Type B pancreatic cell (in vitro differentiated cells): ENCODE measurements at regions not wholly inside any gene's neighbourhood (a gene's known extent, or its start where the extent isn't known, plus 50 kb on each side); places are given as distances from the start of the nearest gene placed in this dataset.

Source experiments
- DNase-seq: peaks from one replicate; pipeline ENCODE4 v3.0.0; 2021; ENCODE audit warnings: mixed read lengths; ENCODE audit not compliant: unreplicated experiment; ENCODE audit errors: extremely low spot score
- H3K27ac Mint-ChIP-seq: 2 replicates; pipeline ENCODE4 v1.8.0; 2021; ENCODE audit warnings: mild to moderate bottlenecking, mixed read lengths
- H3K27me3 Mint-ChIP-seq: 2 replicates; pipeline ENCODE4 v1.8.0; 2021; ENCODE audit warnings: mixed read lengths
- H3K36me3 Mint-ChIP-seq: 2 replicates; pipeline ENCODE4 v1.8.0; 2021; ENCODE audit warnings: mixed read lengths
- H3K4me1 Mint-ChIP-seq: one replicate; pipeline ENCODE4 v1.8.0; 2021; ENCODE audit warnings: mixed read lengths; ENCODE audit not compliant: unreplicated experiment
- H3K4me3 Mint-ChIP-seq: 2 replicates; pipeline ENCODE4 v1.8.0; 2021; ENCODE audit warnings: mild to moderate bottlenecking, mixed read lengths
- H3K9me3 Mint-ChIP-seq: 2 replicates; pipeline ENCODE4 v1.8.0; 2021; ENCODE audit warnings: mixed read lengths
- CTCF ChIP-seq: fragments of 200-600 bp; sonication (generic); conservative IDR thresholded peaks from 2 replicates; pipeline ENCODE4 v1.5.0; 2021; ENCODE audit warnings: antibody characterized with exemption, mild to moderate bottlenecking

- Mint-ChIP-seq H3K36me3 (no peaks in the 10 kb centered on the region), H3K27ac (no peak overlapping the region), H3K4me1 (no peaks in the 10 kb centered on the region), H3K9me3 (no peaks in the 10 kb centered on the region), H3K4me3 (no peak overlapping the region), H3K27me3 (no peaks in the 10 kb centered on the region)
- DNase-seq = no peak
- TF ChIP-seq CTCF = no peak
Observed at GRCh38 chr7:109868215-109868860, 1222.6 kb upstream of the LRRN3 start.

- Mint-ChIP-seq H3K27me3 (no peaks in the 10 kb centered on the region), H3K4me3 (no peak overlapping the region), H3K9me3 (no peaks in the 10 kb centered on the region), H3K27ac (no peak overlapping the region), H3K4me1 (no peaks in the 10 kb centered on the region), H3K36me3 (no peaks in the 10 kb centered on the region)
- no peak for DNase-seq
- TF ChIP-seq CTCF = no peak
Observed at GRCh38 chr7:109873296-109873695, 1217.6 kb upstream of the LRRN3 start.

GRCh38 chr7:109879287-109879828 is 1211.6 kb upstream of the LRRN3 start:
- Mint-ChIP-seq H3K27me3 (peaks cover 11% of the 10 kb centered on the region), H3K4me3 (no peak overlapping the region), H3K4me1 (peaks cover 4% of the 10 kb centered on the region), H3K27ac (no peak overlapping the region), H3K36me3 (no peaks in the 10 kb centered on the region), H3K9me3 (no peaks in the 10 kb centered on the region)
- no peak for TF ChIP-seq CTCF
- no peak for DNase-seq

GRCh38 chr7:109890622-109891021 is 1200.3 kb upstream of the LRRN3 start:
- H3K4me1 Mint-ChIP-seq = peaks cover 5% of the 10 kb centered on the region
- H3K27me3 Mint-ChIP-seq = peaks cover 4% of the 10 kb centered on the region
- H3K9me3 Mint-ChIP-seq = peaks cover 7% of the 10 kb centered on the region
- no peak overlapping the region for H3K4me3 Mint-ChIP-seq
- no peak overlapping the region for H3K27ac Mint-ChIP-seq
- no peak for DNase-seq
- peaks cover 5% of the 10 kb centered on the region for H3K36me3 Mint-ChIP-seq
- TF ChIP-seq CTCF = no peak

- TF ChIP-seq CTCF = no peak
- H3K27me3 Mint-ChIP-seq = no peaks in the 10 kb centered on the region
- peaks cover 7% of the 10 kb centered on the region for H3K4me1 Mint-ChIP-seq
- H3K4me3 Mint-ChIP-seq = no peak overlapping the region
- peaks cover 5% of the 10 kb centered on the region for H3K36me3 Mint-ChIP-seq
- H3K27ac Mint-ChIP-seq = no peak overlapping the region
- no peak for DNase-seq
- peaks cover 7% of the 10 kb centered on the region for H3K9me3 Mint-ChIP-seq
Observed at GRCh38 chr7:109893231-109893630, 1197.7 kb upstream of the LRRN3 start.
